NCI-H345 treated with DMSO at 0.1 percent for 48 hours (cell line): ENCODE measurements at regions not wholly inside any gene's neighbourhood (a gene's known extent, or its start where the extent isn't known, plus 50 kb on each side); places are given as distances from the start of the nearest gene placed in this dataset.
"Not testable (repeated sequence)": the region's sequence is repeated elsewhere in the genome, so short reads cannot be mapped to it uniquely, and the experiment has no call there.

ENCODE experiments used
- DNase-seq: peaks from one replicate; lab custom pipeline; 2025; ENCODE audit not compliant: unreplicated experiment; lab: John Stamatoyannopoulos, UW

- no peak for DNase-seq
These were observed 245.3 kb downstream of the PARN start for GRCh38 chr16:14384745-14385144.

- not testable (repeated sequence) for DNase-seq
These were observed 246.2 kb downstream of the PARN start for GRCh38 chr16:14383844-14384243.

GRCh38 chr16:14378689-14379467, 251.2 kb downstream of the PARN start:
- DNase-seq = no peak

- DNase-seq = no peak
These were observed 251.9 kb downstream of the PARN start for GRCh38 chr16:14378131-14378551.

GRCh38 chr16:14377326-14377725, 252.7 kb downstream of the PARN start:
- DNase-seq = no peak

GRCh38 chr16:14375132-14375491, 254.9 kb downstream of the PARN start:
- no peak for DNase-seq

- DNase-seq = no peak
These were observed 255.5 kb downstream of the PARN start for GRCh38 chr16:14374451-14375131.

GRCh38 chr16:14373896-14374295, 256.2 kb downstream of the PARN start:
- no peak for DNase-seq

- DNase-seq = no peak
These were observed 256.7 kb downstream of the PARN start for GRCh38 chr16:14373406-14373805.

GRCh38 chr16:14372471-14372870, 257.6 kb downstream of the PARN start:
- no peak for DNase-seq

- DNase-seq = no peak
These were observed 258.2 kb downstream of the PARN start for GRCh38 chr16:14371778-14372431.

GRCh38 chr16:14370736-14371234, 259.3 kb downstream of the PARN start:
- no peak for DNase-seq

GRCh38 chr16:14369734-14370598, 260.1 kb downstream of the PARN start:
- no peak for DNase-seq

- DNase-seq = no peak
These were observed 261.7 kb downstream of the PARN start for GRCh38 chr16:14368399-14368798.

GRCh38 chr16:14366974-14367707, 262.9 kb downstream of the PARN start:
- no peak for DNase-seq

- DNase-seq = no peak
These were observed 263.6 kb downstream of the PARN start for GRCh38 chr16:14366447-14366846.

- DNase-seq = no peak
These were observed 264.7 kb downstream of the PARN start for GRCh38 chr16:14365200-14365851.

- no peak for DNase-seq
These were observed 265.5 kb downstream of the PARN start for GRCh38 chr16:14364386-14365199.

GRCh38 chr16:14364112-14364385, 266.0 kb downstream of the PARN start:
- DNase-seq = no peak
